ENCODE measurements at regions not wholly inside any gene's neighbourhood (a gene's known extent, or its start where the extent isn't known, plus 50 kb on each side); places are given as distances from the start of the nearest gene placed in this dataset.
"Not testable (repeated sequence)": the region's sequence is repeated elsewhere in the genome, so short reads cannot be mapped to it uniquely, and the experiment has no call there.

DNA sequence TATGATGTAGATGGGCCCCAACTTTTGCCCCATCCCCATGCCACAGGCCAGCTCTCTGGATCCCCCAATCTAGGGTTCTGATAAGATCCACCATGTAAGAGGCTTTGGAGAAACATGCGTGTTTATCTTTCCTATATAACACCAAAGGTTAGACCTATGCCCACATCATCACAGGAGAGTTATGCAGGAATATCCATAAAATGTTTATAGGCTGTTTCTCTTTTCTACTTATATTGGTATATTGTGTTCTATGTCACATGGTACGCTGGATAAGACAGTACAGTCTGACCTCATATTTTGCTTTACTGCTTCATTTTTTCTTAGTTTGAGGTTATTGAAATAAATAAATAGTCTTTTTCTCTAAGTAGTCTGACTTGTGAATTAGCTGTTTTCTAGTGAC, 1013.9 kb upstream of the GYPC start:
- no peak for DNase-seq

DNA sequence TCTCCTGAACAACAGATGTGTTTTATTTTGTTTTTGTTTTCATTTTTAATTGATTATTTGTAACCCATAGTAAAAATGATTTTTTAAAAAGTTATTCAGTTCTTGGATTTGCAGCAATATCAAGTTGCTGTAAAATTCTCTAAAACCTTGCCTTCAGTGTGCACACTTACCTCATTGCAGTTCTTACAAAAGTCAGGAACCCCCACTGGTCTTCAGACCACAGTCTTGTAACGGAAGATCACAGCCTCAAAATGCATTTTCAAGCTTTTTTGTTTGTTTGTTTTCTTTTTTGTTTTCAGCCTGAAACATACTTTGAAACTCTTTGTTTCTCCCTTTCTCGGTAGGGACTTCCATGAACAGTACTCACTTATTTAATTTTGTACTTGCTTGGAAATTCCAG, 1012.8 kb upstream of the GYPC start:
- no peak for DNase-seq

DNA sequence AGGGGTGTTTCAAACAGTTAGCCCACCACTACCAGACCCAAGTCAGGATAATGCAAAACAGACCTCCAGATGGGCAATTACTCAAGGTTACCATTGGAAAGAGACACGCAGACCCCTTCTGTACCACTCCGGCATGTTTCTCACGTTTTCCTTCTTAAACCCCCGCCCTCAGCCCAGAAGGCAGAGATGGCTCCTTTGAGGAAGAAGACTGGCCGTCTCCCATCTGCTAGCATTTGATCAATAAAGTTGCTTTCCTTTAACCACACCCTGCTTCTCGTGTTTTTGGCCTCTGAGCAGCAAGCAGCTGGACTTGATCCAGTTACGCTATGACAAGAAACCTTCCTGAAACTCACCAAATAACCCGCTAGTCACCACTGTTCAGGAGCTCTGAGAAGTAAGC, 1012.4 kb upstream of the GYPC start:
- DNase-seq, result no peak

DNA sequence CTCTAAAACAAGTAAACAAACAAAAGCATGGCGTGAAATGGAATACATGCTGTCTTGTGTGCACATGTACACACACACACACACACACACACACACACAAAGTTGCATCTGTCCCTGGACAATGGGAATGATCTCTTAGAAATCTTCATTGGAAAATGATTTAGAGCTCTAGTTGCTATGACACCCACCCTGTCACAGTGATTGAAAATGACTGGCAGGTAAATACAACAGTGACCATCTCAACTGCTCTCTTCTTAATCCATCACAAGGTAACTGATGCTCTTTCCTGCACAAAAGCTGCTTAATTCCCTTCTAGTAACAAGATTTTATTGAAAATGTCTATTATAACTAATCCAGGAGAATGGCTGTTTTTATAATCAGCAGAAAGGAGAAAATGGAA, 1011.7 kb upstream of the GYPC start:
- DNase-seq, result no peak

DNA sequence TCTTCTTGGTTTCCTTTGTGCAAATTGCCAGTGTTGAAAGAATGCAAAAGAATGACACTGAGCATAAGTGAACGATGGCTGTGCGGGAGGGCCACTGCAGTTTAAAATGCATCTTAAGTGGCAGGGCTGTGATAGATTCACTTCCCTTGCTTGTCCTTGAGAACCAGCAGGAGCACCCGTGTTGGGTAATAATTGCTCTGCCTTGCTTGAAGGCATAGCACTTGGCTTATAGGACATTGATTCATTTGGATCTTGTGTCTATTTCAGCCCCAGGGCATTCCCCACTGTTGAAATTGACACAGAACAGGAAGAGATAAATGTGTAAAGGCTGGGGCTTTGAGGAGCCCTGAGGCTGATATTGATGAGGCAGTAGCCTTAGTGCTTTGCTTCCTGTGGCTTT, 1003.7 kb upstream of the GYPC start:
- no peak for DNase-seq

DNA sequence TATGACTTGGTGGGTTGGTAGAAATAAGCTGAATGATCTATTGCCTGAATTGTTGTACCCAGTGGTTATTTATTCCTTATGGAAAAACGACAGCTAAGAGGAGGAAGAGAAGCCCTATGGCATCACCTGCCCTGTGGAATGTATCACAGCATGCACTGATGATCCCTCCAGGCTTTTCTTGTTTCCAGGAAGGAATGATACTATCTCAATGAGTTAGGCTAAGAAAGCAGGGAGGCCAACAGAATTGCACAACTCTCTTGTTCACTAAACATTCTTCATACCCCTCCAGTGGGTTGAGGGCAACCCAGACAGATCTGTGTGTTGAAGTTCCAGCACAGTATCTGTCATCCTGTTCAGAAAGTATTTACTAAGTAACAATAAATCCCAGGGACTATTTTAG, 1001.7 kb upstream of the GYPC start:
- no peak for DNase-seq

DNA sequence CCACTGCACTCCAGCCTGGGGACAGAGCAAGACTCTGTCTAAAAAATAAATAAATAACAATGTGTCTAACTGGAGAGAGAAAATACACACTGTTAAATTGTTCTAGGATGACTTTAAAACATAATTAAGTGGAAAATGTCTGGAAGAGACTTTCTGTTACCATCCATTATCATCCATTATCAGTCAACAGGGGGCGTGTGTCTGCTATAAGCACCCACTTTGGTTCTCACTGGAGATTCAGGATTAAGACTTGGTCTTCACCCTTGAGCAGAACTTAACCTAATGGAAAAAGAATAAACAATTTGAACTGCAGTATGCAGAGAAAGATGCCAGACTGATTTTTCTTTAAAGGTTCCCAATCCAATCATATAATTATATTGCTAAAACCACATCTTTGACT, 999.8 kb upstream of the GYPC start:
- DNase-seq, result no peak

DNA sequence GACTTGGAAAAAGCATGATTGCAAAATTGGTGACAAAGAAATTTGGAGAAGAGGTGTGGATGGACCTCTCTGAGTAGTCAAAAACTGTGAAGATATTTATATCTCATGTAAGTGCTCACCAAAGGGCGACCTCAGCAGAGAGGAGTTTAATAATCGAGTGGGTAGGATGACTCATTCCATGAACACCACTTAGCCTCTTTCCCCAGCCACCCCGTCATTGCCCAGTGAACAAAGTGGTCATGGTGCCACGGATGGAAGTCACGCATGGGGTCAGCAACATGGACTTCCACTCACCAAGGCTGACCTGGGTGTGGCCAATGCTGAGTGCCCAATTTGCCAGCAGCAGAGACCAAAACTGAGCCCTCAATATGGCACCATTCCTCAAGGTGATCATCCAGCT, 997.4 kb upstream of the GYPC start:
- DNase-seq, result no peak

DNA sequence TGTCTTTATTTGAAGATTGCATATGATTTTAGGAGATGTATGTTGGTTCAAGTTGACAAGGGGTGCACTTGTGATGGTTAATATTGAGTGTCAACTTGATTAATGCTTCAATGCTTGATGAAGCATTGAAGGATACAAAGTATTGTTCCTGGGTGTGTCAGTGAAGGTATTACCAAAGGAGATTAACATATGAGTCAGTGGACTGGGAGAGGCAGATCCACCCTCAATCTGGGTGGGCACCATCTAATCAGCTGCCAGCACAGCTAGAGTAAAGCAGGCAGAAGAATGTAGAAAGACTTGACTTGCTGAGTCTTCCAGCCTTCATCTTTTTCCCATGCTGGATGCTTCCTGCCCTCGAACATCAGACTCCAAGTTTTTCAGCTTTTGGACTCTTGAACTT, 995.6 kb upstream of the GYPC start:
- DNase-seq, result not testable (repeated sequence)

DNA sequence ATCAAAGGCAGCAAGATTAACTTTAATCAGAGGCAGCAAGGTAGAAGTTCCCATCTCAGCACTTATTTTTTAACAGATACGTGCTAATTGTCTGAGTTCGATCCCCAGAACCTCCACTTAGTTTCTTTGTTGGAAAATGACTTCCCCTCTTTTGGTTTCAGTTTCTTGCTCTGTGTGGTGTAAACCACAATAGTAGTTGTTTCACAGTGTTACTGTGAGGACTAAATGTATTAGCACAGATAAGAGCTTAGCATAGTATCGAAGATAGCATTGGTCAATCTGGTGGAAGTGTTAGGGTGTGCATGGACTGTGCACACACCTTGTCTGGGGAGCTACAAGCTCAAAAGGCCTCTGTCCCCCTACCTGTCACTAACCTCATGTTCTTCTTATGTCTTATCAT, 988.3 kb upstream of the GYPC start:
- no peak for DNase-seq

DNA sequence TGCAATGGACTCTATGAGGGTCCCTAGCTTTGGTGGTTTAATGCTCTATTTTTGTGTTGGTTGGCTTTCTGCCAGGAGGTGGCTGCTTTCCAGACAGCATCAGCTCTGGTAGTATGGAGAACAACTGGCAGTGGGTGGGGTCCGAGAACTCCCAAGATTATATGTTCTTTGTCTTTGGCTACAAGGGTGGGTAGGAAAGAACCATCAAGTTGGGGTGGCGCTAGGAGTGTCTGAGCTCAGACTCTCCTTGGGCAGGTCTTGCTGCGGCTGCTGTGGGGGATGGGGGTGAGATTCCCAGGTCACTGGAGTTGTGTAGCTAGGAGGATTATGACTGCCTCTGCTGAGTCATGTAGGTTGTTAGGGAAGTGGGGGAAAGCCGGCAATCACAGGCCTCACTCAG, 976.1 kb upstream of the GYPC start:
- DNase-seq, result no peak

DNA sequence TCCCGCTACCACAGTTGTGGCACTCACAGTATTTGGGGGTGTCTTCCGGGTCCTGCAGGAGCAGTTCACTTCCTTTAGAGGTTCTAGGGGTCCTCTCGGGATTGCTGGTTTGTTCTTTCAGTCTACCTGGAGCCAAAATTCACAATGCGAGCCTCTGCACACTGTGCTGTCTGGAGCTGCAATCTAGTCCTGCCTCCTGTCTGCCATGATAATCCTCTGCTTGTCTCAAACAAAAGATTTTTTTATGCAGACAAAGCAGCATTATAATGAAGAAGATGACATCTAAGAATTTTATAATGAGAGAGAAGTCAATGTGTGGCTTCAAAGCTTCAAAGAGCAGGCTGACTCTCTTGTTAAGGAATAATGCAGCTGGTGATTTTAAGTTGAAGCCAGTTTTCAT, 975.1 kb upstream of the GYPC start:
- DNase-seq, result no peak

DNA sequence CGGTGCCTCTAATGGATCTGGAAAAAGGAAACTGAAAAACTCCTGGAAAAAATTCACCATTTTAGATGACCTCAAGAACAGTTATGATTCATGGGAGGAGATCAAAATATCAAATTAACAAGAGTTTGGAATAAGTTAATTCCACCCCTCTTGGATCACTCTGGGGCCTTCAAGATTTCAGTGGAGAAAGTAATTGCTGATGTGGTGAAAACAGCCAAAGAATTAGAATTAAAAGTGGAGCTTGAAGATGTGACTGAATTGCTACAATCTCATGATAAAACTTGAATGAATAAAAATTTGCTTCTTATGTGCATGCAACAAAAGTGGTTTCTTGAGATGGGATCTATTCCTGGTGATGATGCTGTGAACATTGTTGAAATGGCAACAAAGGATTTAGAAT, 974.4 kb upstream of the GYPC start:
- no peak for DNase-seq

DNA sequence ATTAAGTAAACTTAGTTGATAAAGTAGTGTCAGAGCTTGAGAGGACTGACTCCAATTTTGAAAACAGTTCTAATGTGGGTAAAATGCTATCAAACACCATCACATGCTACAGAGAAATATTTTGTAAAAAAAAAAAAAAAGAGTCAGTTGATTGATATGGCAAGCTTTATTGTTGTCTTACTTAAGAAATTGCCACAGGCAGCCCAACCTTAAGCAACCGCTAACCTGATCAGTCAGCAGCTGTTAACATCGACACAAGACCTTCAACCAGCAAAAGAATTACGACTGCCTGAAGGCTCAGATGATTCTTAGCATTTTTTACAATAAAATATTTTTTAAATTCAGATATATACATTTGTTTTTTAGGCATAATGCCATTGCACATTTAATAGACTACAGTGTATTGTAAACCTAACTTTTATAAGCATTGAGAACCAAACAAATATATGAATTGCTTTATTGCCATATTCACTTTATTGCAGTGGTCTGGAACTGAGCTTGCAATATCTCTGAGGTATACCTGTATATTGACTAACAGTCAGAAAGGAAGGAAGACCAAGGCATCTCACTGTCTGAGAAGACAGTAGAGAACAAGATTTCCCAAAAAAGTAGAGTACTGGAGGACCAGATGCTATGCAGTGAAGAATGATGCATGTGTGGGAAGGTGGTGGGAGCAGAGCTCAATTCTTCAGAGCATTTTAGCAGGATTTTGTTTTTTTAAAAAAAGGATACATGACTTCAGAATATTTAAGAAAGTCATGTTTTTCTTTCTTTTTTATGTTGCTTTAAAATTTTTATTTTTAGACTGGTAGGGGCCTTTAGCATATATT, 973.8 kb upstream of the GYPC start:
- no peak for DNase-seq

DNA sequence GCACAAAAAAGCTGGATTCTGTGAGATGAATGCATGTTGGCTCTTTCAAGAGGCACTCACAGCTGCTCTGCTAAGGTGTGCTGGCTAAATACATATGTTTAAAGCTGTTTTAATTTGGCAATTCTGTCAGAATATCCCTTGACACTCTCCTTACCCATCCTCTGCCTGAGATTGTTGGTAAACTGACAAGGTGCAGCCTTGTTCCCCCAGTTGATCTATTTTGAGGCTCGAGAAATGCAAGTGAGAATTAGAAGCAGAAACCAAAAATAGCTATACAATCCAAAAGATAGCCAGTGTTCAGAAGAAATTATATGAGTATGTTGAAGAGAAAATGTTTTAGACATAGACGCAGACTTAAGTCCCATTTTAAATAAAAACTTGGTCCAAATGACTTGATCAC, 971.7 kb upstream of the GYPC start:
- no peak for DNase-seq

DNA sequence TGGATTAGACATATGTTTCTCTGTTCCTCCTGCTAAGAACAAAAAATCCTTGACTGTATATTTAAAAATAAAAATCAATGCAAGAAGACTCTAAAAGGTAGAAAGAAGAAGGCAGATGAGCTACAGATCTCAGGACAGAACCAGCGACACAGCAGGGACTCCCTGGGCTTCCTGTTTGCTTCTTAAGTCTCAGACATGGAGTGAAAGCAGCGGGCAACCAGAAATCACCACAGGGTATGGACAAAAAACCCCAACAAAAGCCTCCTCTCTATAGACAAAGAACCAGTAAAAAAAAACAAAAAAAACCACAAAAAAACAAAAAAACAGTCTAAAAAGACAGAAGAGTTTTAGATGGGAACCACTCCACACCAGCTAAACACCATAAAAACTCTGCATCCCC, 971.0 kb upstream of the GYPC start:
- DNase-seq, result no peak

DNA sequence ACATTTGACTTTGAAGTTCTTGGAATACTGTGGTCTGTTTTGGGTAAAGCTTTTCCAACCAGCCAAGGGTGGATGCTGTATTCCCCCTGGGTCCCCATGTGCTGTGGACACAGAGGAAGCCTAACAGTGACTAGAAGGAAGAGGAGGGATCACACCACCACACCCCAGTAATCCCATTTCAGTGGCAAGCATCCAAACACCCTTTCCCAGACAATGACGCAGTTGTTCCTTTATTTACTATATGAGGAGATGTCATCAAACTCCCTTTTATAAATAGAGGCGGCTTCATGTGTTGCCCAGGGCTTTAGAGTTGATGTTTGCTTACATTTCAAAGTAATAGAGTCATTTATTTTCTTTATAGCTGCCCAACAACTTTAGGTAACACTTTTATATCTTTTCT, 959.4 kb upstream of the GYPC start:
- DNase-seq, result no peak

DNA sequence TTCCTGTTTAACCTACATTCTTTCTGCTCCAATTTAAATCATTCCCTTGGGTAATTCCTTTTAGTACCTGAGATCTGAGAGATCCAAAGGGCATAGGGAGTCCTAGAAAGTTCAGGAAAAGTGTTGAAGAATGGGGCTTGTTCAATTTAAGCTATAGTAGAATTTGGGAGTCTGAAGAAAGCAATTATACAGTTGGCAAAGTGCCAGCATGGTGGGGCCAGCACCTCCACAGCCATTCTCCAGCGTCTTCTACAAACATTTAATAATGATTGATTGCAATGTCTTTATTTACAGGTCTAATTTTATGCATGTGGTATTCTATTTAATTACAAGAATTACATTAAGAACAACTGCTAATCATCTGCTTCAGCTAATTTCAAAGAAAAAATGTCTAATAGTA, 957.7 kb upstream of the GYPC start:
- DNase-seq, result no peak

DNA sequence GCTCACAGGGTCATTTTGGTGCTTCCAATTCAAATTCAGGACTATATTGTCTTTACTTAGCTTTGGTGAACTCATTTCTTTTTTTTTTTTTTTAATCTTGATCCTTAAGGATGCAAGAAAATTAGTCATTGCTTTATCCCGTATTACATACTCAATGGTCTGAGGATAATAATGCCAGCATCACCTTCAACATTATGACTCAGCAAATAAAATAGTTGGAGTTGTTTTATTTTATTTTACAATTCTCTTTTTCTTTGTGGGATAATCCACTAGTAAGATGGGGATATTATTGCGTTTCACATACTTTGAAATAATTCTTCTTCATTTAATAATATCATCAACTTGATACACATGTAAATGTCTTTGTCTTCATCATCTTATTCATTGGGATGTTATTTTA, 954.9 kb upstream of the GYPC start:
- DNase-seq, result no peak

DNA sequence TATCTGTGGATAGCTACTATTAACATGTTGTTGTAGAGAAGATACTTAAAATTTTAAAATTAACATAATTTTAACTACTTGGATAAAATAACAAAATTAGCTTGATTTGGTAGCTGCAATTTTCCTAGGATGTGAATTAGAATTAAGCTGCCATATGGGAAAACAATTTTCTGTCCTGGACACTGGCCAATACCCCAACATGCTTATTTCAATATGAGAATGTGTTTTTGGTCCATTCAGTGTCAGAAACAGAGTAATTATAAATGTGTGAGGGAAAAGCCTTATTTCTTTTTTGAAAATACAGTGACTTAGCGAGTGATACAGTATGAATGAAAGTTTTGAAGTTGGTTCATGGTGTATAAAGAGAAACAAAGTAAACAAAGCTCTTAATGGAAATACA, 948.3 kb upstream of the GYPC start:
- DNase-seq, result no peak

DNA sequence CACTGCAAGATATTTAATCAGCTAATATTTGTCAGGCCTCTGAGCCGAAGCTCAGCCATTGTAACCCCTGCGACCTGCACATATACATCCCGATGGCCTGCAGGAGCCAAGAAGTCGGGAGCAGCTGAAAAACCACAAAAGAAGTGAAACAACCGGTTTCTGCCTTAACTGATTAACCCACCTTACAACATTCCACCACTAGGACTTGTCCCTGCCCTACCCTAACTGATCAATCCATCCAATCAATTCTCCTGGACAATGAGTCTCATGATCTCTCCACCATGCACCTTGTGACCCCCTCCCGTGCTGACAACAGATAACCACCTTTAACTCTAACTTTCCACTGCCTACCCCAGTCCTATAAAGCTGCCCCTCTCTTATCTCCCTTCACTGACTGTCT, 945.4 kb upstream of the GYPC start:
- no peak for DNase-seq

DNA sequence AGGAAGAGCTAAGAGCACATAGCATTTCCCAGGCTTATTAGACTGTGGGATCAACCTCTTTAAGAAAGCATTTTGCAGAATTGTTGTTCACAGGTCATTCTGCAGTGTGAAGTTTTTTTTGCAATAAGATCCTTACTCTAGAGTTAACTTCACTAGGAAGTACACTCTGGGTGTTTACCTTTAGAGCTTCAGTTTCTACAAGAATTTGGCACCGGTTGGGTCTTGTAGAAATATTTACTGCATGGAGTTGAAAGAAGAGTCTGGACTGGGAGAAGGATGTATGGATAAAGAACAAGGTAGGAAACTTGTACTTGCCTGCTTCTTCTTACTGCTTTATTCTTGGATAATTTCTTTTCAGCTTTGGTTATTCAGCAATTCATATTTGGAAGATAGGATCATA, 944.9 kb upstream of the GYPC start:
- no peak for DNase-seq

DNA sequence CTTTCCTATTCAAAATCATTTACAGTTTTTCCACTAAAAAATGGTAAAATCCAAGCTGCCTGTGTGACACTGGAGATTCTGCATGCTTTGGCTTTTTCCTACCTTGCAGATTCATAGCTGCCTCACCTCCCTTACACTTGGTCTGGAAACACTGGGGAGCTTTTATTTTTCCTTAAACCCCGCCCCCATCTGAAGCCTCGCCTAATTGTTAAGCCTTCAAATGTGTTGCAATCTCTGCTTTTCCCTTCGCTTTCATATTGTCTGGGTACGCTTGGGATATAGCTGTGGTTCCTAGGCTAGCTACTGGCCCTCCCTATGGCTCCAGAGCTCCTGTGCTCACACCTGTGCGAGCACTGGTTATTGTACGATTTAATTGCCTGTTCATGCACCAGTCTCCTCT, 942.4 kb upstream of the GYPC start:
- no peak for DNase-seq

DNA sequence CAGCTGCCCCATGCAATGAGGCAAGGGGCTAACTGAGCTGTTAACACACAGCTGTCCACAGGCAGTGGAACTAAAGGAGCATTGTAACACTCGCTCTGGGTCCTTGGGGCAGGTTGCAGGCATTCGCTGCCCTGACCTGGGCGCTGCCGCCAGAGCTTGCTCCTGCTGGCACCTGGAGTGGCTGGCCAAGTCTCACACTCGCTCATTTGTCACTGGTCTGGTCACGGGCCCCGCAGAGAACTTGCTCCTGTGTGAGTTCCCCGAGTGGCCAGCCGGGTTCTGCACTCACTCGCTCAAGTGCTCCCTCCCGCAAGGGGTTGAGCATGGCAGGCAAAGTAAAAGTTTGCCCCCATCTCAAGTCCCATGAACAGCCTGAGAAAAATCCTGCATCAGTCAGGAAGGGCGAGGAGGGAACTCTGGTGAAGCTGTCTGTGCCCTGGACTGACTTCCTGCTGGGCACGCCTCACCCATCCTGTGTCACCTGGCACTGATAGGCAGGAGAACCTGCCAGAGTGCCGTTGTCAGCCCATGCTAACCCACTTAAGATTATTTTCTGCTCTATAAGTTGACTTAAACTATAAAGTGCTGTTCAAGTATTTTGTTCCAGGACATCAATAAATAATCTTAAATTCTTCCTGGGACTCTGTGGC, 934.8 kb upstream of the GYPC start:
- no peak for DNase-seq

DNA sequence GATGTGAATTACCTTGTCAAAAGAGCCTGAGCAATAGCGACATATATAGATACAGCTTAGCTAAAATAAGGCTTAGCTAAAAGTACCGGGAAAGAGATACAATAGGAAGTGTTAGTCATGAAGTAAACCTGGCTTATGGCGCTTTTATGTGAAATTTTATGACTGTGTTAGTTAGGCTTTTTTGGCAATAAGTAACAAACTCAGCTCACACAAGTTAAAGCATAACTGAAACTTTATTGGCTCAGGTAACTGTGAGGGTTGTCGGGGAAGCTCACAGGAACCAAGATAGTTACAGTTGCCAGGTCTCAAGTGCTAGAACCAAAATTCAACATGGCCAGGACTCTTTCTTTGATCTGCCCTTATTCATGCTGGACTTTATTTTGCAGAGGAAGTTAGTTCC, 925.0 kb upstream of the GYPC start:
- no peak for DNase-seq
